ENCODE measurements at regions not wholly inside any gene's neighbourhood (a gene's known extent, or its start where the extent isn't known, plus 50 kb on each side); places are given as distances from the start of the nearest gene placed in this dataset.

DNA sequence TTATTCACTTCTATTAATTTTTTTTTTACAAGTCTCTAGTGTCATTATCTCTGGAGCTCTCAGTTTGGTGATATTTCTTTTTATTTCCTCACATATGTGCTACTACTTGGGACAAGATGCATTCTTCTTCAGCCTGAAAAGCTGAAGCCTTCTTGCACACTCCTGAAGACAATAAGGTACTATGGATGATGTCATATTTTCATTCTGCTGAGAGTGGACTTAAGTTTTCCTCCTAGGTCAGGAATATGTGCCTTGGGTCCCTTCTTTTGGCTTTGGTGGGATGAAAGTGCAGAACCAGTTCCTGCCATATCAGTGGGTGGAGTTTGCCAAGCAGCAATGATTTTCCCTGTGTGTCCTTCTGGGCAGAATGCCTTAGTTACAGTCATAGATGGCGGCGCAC lies 188.7 kb upstream of the EYA4 start:
- CTCF ChIA-PET = no interaction called here
- H3K9ac ChIP-seq (ENCODE audit: low read length) = no peak overlapping the region
- H3K4me2 ChIP-seq (ENCODE audit: low read length) = no peak overlapping the region
- H3K9me3 ChIP-seq (ENCODE audit: low read length) = no peaks in the 10 kb centered on the region
- H2AFZ ChIP-seq (ENCODE audit: low read length) = no peak overlapping the region
- BruUV-seq (replicated peaks) = no TSS peak
- POLR2A ChIA-PET (ENCODE audit: unreplicated experiment) = no interaction called here
- ATAC-seq = no peak
- H3K9me2 ChIP-seq (replicated peaks; ENCODE audit: low read length) = no peaks in the 10 kb centered on the region
- no peaks in the 10 kb centered on the region for H3K27me3 ChIP-seq (ENCODE audit: low read length)
- no peaks in the 10 kb centered on the region for H3F3A ChIP-seq (ENCODE audit: low read length, unreplicated experiment)
- H3K27ac ChIP-seq (ENCODE audit: low read length) = no peak overlapping the region
- no peaks in the 10 kb centered on the region for H3K36me3 ChIP-seq (ENCODE audit: low read depth, low read length)
- no peaks in the 10 kb centered on the region for H3K4me1 ChIP-seq (ENCODE audit: insufficient read depth, low read length)
- no peak overlapping the region for H3K4me3 ChIP-seq (ENCODE audit: low read length)
- intact Hi-C loops (cut with micrococcal nuclease) = no loop called here
- no peak for TF ChIP-seq EZH2phosphoT487 (IDR thresholded peaks at IDR 0.05; ENCODE audit: borderline replicate concordance, low read length)
- TF ChIP-seq EZH2 (IDR thresholded peaks at IDR 0.05; ENCODE audit: low read length, unreplicated experiment) = no peak
- TF ChIP-seq, protein P1, sequence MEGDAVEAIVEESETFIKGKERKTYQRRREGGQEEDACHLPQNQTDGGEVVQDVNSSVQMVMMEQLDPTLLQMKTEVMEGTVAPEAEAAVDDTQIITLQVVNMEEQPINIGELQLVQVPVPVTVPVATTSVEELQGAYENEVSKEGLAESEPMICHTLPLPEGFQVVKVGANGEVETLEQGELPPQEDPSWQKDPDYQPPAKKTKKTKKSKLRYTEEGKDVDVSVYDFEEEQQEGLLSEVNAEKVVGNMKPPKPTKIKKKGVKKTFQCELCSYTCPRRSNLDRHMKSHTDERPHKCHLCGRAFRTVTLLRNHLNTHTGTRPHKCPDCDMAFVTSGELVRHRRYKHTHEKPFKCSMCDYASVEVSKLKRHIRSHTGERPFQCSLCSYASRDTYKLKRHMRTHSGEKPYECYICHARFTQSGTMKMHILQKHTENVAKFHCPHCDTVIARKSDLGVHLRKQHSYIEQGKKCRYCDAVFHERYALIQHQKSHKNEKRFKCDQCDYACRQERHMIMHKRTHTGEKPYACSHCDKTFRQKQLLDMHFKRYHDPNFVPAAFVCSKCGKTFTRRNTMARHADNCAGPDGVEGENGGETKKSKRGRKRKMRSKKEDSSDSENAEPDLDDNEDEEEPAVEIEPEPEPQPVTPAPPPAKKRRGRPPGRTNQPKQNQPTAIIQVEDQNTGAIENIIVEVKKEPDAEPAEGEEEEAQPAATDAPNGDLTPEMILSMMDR (conservative IDR thresholded peaks at IDR 0.05; ENCODE audit: low read depth, low read length) = no peak
- no peaks in the 10 kb centered on the region for H4K20me1 ChIP-seq (ENCODE audit: low read length)
- no peaks in the 10 kb centered on the region for H3K79me2 ChIP-seq (ENCODE audit: low read length)
- DNase-seq = no peak

DNA sequence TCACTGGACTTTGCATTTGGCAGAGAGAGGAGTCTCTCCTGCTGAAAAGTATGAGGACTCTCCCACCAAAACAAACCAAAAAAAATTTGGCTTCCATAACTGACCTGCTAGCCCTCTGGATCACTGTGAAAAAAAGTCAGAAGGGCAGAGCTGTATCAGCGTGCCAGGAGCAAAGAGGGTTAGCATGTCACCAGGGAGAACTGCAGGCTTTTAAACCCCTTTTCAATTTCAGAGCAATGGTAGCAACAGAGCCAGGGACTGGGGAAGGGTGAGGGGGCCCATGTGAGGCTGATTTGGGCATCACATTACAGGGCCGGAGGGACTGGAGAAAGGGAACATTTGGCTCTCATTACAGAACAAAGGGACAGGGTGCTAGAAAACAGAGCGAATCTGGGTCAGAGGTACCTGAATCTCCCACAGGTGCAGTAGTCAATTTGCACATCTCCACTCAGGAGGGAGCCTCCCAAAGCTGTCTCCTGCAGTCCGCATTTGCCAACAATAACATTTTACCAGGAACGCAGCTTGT lies 185.7 kb upstream of the EYA4 start:
- DNase-seq (no peak), ATAC-seq (no peak)
- no peak overlapping the region for H3K27ac ChIP-seq (ENCODE audit: low read length)
- no TSS peak for BruUV-seq (replicated peaks)
- H2AFZ ChIP-seq (ENCODE audit: low read length) = no peak overlapping the region
- no peaks in the 10 kb centered on the region for H3K27me3 ChIP-seq (ENCODE audit: low read length)
- no peaks in the 10 kb centered on the region for H3K9me2 ChIP-seq (replicated peaks; ENCODE audit: low read length)
- no peaks in the 10 kb centered on the region for H3K4me1 ChIP-seq (ENCODE audit: insufficient read depth, low read length)
- no peak overlapping the region for H3K4me3 ChIP-seq (ENCODE audit: low read length)
- H3K9ac ChIP-seq (ENCODE audit: low read length) = no peak overlapping the region
- ChIA-PET CTCF (no interaction called here), POLR2A (ENCODE audit: unreplicated experiment) (no interaction called here)
- H4K20me1 ChIP-seq (ENCODE audit: low read length) = no peaks in the 10 kb centered on the region
- H3K36me3 ChIP-seq (ENCODE audit: low read depth, low read length) = no peaks in the 10 kb centered on the region
- intact Hi-C loops (cut with micrococcal nuclease) = no loop called here
- H3F3A ChIP-seq (ENCODE audit: low read length, unreplicated experiment) = no peaks in the 10 kb centered on the region
- H3K9me3 ChIP-seq (ENCODE audit: low read length) = no peaks in the 10 kb centered on the region
- H3K79me2 ChIP-seq (ENCODE audit: low read length) = no peaks in the 10 kb centered on the region
- H3K4me2 ChIP-seq (ENCODE audit: low read length) = no peak overlapping the region
- TF ChIP-seq EZH2 (IDR thresholded peaks at IDR 0.05; ENCODE audit: low read length, unreplicated experiment) (no peak), EZH2phosphoT487 (IDR thresholded peaks at IDR 0.05; ENCODE audit: borderline replicate concordance, low read length) (no peak)
- TF ChIP-seq, protein P1 (conservative IDR thresholded peaks at IDR 0.05; ENCODE audit: low read depth, low read length) = no peak

DNA sequence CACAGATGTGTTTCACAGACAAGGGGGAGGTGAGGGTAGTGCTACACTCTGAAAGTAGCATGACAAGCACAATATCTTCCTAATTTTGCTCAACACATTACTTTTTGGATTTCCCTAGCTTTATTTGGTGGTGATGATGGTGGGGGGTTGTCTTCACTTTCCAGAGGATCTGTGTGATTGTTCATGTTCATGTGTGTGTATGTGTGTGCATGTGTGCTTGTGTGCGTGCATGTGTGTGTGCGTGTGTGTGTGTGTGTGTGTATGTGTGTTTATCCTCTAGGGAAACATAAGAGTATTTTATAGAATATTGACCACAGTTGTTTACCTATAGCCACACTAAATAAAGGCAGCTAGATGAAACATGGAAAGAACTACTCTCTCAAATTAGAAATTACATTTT lies 183.8 kb upstream of the EYA4 start:
- no peak for DNase-seq
- intact Hi-C loops (cut with micrococcal nuclease) = no loop called here
- no peaks in the 10 kb centered on the region for H4K20me1 ChIP-seq (ENCODE audit: low read length)
- H3K4me2 ChIP-seq (ENCODE audit: low read length) = no peak overlapping the region
- H3F3A ChIP-seq (ENCODE audit: low read length, unreplicated experiment) = no peaks in the 10 kb centered on the region
- no peaks in the 10 kb centered on the region for H3K9me3 ChIP-seq (ENCODE audit: low read length)
- no peak overlapping the region for H2AFZ ChIP-seq (ENCODE audit: low read length)
- TF ChIP-seq EZH2 (IDR thresholded peaks at IDR 0.05; ENCODE audit: low read length, unreplicated experiment) (no peak), EZH2phosphoT487 (IDR thresholded peaks at IDR 0.05; ENCODE audit: borderline replicate concordance, low read length) (no peak)
- no peak for ATAC-seq
- no peak overlapping the region for H3K9ac ChIP-seq (ENCODE audit: low read length)
- H3K9me2 ChIP-seq (replicated peaks; ENCODE audit: low read length) = no peaks in the 10 kb centered on the region
- no peaks in the 10 kb centered on the region for H3K36me3 ChIP-seq (ENCODE audit: low read depth, low read length)
- CTCF ChIA-PET = no interaction called here
- no peak overlapping the region for H3K4me3 ChIP-seq (ENCODE audit: low read length)
- no peaks in the 10 kb centered on the region for H3K79me2 ChIP-seq (ENCODE audit: low read length)
- no peak overlapping the region for H3K27ac ChIP-seq (ENCODE audit: low read length)
- POLR2A ChIA-PET (ENCODE audit: unreplicated experiment) = no interaction called here
- peaks cover 7% of the 10 kb centered on the region for H3K4me1 ChIP-seq (ENCODE audit: insufficient read depth, low read length)
- no peaks in the 10 kb centered on the region for H3K27me3 ChIP-seq (ENCODE audit: low read length)
- no TSS peak for BruUV-seq (replicated peaks)
